Neural cell (in vitro differentiated cells): ENCODE measurements at regions not wholly inside any gene's neighbourhood (a gene's known extent, or its start where the extent isn't known, plus 50 kb on each side); places are given as distances from the start of the nearest gene placed in this dataset.

ENCODE experiments used
- EP300 ChIP-seq: fragments of 450-650 bp; conservative IDR thresholded peaks from 2 replicates; pipeline ENCODE4 v1.6.1; 2014; ENCODE audit warnings: antibody characterized with exemption, mild to moderate bottlenecking, moderate library complexity; ENCODE audit not compliant: poor library complexity, severe bottlenecking
- EZH2 ChIP-seq: fragments of 200-600, 300-800 bp; shearing (Covaris generic), sonication (generic); IDR thresholded peaks from 2 replicates; pipeline ENCODE4 v1.6.1; 2014; ENCODE audit warnings: antibody characterized with exemption, low read length, borderline replicate concordance, mild to moderate bottlenecking; ENCODE audit not compliant: insufficient read depth, poor library complexity, severe bottlenecking
- MXI1 ChIP-seq: fragments of 450-650 bp; conservative IDR thresholded peaks from 2 replicates; pipeline ENCODE4 v1.6.1; 2014; ENCODE audit warnings: antibody characterized with exemption, mild to moderate bottlenecking; ENCODE audit not compliant: poor library complexity, severe bottlenecking
- POLR2AphosphoS5 ChIP-seq: IDR thresholded peaks from 2 replicates; pipeline ENCODE4 v1.6.1; 2012
- RAD21 ChIP-seq: fragments of 450-650 bp; conservative IDR thresholded peaks from 2 replicates; pipeline ENCODE4 v1.6.1; 2014; ENCODE audit warnings: antibody characterized with exemption, mild to moderate bottlenecking, moderate library complexity
- REST ChIP-seq: IDR thresholded peaks from 2 replicates; pipeline ENCODE4 v1.6.1; 2012; ENCODE audit warnings: borderline replicate concordance
- SMC3 ChIP-seq: fragments of 450-650 bp; conservative IDR thresholded peaks from 2 replicates; pipeline ENCODE4 v1.6.1; 2014; ENCODE audit warnings: antibody characterized with exemption, mild to moderate bottlenecking, moderate library complexity; ENCODE audit not compliant: poor library complexity
- TAF1 ChIP-seq: IDR thresholded peaks from 2 replicates; pipeline ENCODE4 v1.6.1; 2012; ENCODE audit warnings: low read depth
- TF ChIP-seq, protein P1 (sequence below): fragments of 450-650 bp; IDR thresholded peaks from 2 replicates; pipeline ENCODE4 v1.5.1; 2014; ENCODE audit warnings: antibody characterized with exemption, mild to moderate bottlenecking, moderate library complexity; ENCODE audit not compliant: poor library complexity, severe bottlenecking

DNA sequence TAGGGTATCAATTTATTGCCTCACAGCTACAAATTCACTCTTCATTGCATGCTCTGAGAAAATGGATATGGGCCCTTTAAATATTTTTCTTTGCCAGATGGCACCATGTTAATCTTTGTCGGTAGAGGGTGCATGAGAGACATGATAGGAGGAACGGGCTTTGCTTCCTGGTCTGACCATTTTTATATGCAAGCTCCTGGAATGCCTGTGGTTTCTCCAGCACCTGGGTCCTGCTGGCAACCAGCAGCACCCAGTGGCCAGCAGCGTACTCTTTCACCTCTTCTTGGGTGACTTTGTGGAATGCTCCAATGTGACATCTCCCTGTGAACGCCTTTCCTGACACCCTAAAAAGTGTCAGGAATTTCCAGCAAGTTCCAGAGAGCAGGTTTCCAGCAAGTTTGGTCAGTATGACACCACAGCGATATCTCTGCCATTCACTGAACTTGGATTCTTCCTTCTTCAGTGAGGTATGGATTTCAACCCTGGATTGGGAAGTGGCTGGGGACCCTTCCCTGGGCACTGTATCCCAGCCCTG, 140.3 kb upstream of the PGRMC2 start:
- TF ChIP-seq EP300 (no peak), RAD21 (no peak), REST (no peak), EZH2 (no peak), SMC3 (no peak), TAF1 (no peak), POLR2AphosphoS5 (no peak), MXI1 (no peak)
- TF ChIP-seq, protein P1, sequence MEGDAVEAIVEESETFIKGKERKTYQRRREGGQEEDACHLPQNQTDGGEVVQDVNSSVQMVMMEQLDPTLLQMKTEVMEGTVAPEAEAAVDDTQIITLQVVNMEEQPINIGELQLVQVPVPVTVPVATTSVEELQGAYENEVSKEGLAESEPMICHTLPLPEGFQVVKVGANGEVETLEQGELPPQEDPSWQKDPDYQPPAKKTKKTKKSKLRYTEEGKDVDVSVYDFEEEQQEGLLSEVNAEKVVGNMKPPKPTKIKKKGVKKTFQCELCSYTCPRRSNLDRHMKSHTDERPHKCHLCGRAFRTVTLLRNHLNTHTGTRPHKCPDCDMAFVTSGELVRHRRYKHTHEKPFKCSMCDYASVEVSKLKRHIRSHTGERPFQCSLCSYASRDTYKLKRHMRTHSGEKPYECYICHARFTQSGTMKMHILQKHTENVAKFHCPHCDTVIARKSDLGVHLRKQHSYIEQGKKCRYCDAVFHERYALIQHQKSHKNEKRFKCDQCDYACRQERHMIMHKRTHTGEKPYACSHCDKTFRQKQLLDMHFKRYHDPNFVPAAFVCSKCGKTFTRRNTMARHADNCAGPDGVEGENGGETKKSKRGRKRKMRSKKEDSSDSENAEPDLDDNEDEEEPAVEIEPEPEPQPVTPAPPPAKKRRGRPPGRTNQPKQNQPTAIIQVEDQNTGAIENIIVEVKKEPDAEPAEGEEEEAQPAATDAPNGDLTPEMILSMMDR: no peak
